SK-N-SH treated with all-trans-retinoic acid at 6 μM for 48 hours (cell line): ENCODE measurements at regions not wholly inside any gene's neighbourhood (a gene's known extent, or its start where the extent isn't known, plus 50 kb on each side); places are given as distances from the start of the nearest gene placed in this dataset.

ENCODE experiments used
- ATAC-seq: fragments of 200-7000 bp; cut with Tn5 transposase; 3 replicates; pipeline ENCODE4 v1.9.1; 2020; ENCODE audit warnings: mild to moderate bottlenecking, moderate library complexity
- ARNTL ChIP-seq: fragments of 450-650 bp; formaldehyde crosslinking; IDR thresholded peaks from 2 replicates; pipeline ENCODE4 v1.5.0; 2020; ENCODE audit warnings: low read depth, mild to moderate bottlenecking, moderate library complexity, borderline replicate concordance
- BACH2 ChIP-seq: fragments of 250-450 bp; sonication (Bioruptor Pico); IDR thresholded peaks from 2 replicates; pipeline ENCODE4 v1.9.0; 2021; ENCODE audit warnings: mild to moderate bottlenecking, borderline replicate concordance
- CSDC2 ChIP-seq: fragments of 250-450 bp; sonication (Bioruptor Pico); IDR thresholded peaks from 2 replicates; pipeline ENCODE4 v1.5.0; 2020; ENCODE audit warnings: mild to moderate bottlenecking, moderate library complexity
- GLIS3 ChIP-seq: fragments of 250-450 bp; sonication (Bioruptor Pico); IDR thresholded peaks from 2 replicates; pipeline ENCODE4 v1.5.0; 2020; ENCODE audit warnings: mild to moderate bottlenecking, moderate library complexity
- ISL1 ChIP-seq: fragments of 250-450 bp; sonication (Bioruptor Pico); IDR thresholded peaks from 2 replicates; pipeline ENCODE4 v2.1.2; 2022; ENCODE audit warnings: mild to moderate bottlenecking, moderate library complexity
- OSR1 ChIP-seq: fragments of 250-450 bp; sonication (Bioruptor Pico); IDR thresholded peaks from 2 replicates; pipeline ENCODE4 v1.8.0; 2022; ENCODE audit warnings: moderate library complexity, mild to moderate bottlenecking, inconsistent platforms
- PPARA ChIP-seq: fragments of 250-450 bp; sonication (Bioruptor Pico); IDR thresholded peaks from 2 replicates; pipeline ENCODE4 v1.5.0; 2020; ENCODE audit warnings: mild to moderate bottlenecking, borderline replicate concordance
- RARB ChIP-seq: fragments of 250-450 bp; sonication (Bioruptor Pico); IDR thresholded peaks from 2 replicates; pipeline ENCODE4 v1.8.0; 2021; ENCODE audit warnings: mild to moderate bottlenecking, moderate library complexity
- SNAI2 ChIP-seq: fragments of 250-450 bp; sonication (Bioruptor Pico); IDR thresholded peaks from 2 replicates; pipeline ENCODE4 v1.5.0; 2020; ENCODE audit warnings: mild to moderate bottlenecking, moderate library complexity
- TOX ChIP-seq: fragments of 250-450 bp; sonication (Bioruptor Pico); IDR thresholded peaks from 2 replicates; pipeline ENCODE4 v1.8.0; 2021; ENCODE audit warnings: mild to moderate bottlenecking, moderate library complexity, borderline replicate concordance
- ZC3H10 ChIP-seq: fragments of 250-450 bp; sonication (Bioruptor Pico); IDR thresholded peaks from 2 replicates; pipeline ENCODE4 v1.5.1; 2021; ENCODE audit warnings: mild to moderate bottlenecking, moderate library complexity
- ZFP3 ChIP-seq: fragments of 250-450 bp; sonication (Bioruptor Pico); IDR thresholded peaks from 2 replicates; pipeline ENCODE4 v1.5.0; 2020; ENCODE audit warnings: mild to moderate bottlenecking, moderate library complexity
- ZFP30 ChIP-seq: fragments of 450-650 bp; formaldehyde crosslinking; IDR thresholded peaks from 2 replicates; pipeline ENCODE4 v1.5.0; 2022; ENCODE audit warnings: mild to moderate bottlenecking, moderate library complexity
- ZNF565 ChIP-seq: fragments of 450-650 bp; formaldehyde crosslinking; conservative IDR thresholded peaks from 2 replicates; pipeline ENCODE4 v1.5.0; 2020; ENCODE audit warnings: low read depth, mild to moderate bottlenecking, moderate library complexity
- ZNF70 ChIP-seq: fragments of 450-650 bp; formaldehyde crosslinking; IDR thresholded peaks from 2 replicates; pipeline ENCODE4 v1.5.0; 2020; ENCODE audit warnings: mild to moderate bottlenecking, moderate library complexity
- ZNF8 ChIP-seq: fragments of 450-650 bp; formaldehyde crosslinking; IDR thresholded peaks from 2 replicates; pipeline ENCODE4 v1.5.0; 2020; ENCODE audit warnings: mild to moderate bottlenecking, moderate library complexity
- TF ChIP-seq, protein P1 (sequence below): fragments of 250-450 bp; sonication (Bioruptor Pico); IDR thresholded peaks from 2 replicates; pipeline ENCODE4 v1.5.0; 2020; ENCODE audit warnings: mild to moderate bottlenecking, moderate library complexity
- TF ChIP-seq, protein P2 (sequence below): fragments of 250-450 bp; sonication (Bioruptor Pico); IDR thresholded peaks from 2 replicates; pipeline ENCODE4 v1.5.1; 2021; ENCODE audit warnings: mild to moderate bottlenecking, moderate library complexity
- TF ChIP-seq, protein P3 (sequence below): fragments of 250-450 bp; sonication (Bioruptor Pico); IDR thresholded peaks from 2 replicates; pipeline ENCODE4 v1.5.1; 2020; ENCODE audit warnings: low read depth, mild to moderate bottlenecking, moderate library complexity
- TF ChIP-seq, protein P4 (sequence below): fragments of 250-450 bp; sonication (Bioruptor Pico); IDR thresholded peaks from 2 replicates; pipeline ENCODE4 v1.8.0; 2021; ENCODE audit warnings: low read depth, mild to moderate bottlenecking, moderate library complexity, borderline replicate concordance
- TF ChIP-seq, protein P5 (sequence below): fragments of 250-450 bp; sonication (Bioruptor Pico); IDR thresholded peaks from 2 replicates; pipeline ENCODE4 v1.8.0; 2020; ENCODE audit warnings: mild to moderate bottlenecking, moderate library complexity, borderline replicate concordance

DNA sequence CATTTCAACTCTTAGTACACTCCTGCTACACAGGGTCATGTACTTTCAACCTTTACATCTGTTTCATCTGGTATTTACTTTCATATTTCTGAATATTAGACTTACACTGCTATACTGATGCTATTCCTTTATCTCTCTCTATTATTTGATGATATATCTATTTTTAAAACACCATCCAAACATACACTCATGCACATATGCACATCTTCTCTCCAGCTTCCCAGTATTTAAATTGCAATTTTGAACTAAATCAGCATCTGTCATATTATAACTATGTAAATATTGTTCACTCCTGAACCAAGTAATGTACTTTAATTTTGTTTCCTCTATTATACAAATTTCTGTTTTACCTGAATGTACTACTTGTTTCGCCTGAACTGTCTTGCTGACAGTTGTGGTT lies 293.6 kb upstream of the FLRT2 start:
- no peak for ATAC-seq

DNA sequence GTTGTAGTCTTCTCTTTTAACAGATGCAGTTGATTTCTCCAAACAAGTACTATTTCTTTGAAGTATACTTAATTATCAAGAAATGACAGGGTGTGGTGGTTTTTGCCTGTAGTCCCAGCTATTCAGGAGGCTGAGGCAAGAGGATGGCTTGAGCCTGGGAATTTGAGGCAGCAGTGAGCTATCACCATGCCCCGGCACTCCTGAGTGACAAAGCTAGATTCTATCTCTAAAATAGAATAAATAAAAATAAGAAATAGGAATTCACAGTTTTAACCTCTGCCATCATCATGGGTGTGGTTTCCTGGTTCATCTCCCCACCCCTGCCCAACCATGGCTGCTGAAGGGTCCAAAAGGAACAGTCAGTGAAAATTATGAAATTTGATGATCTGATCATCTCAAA lies 290.2 kb upstream of the FLRT2 start:
- TF ChIP-seq, protein P1, sequence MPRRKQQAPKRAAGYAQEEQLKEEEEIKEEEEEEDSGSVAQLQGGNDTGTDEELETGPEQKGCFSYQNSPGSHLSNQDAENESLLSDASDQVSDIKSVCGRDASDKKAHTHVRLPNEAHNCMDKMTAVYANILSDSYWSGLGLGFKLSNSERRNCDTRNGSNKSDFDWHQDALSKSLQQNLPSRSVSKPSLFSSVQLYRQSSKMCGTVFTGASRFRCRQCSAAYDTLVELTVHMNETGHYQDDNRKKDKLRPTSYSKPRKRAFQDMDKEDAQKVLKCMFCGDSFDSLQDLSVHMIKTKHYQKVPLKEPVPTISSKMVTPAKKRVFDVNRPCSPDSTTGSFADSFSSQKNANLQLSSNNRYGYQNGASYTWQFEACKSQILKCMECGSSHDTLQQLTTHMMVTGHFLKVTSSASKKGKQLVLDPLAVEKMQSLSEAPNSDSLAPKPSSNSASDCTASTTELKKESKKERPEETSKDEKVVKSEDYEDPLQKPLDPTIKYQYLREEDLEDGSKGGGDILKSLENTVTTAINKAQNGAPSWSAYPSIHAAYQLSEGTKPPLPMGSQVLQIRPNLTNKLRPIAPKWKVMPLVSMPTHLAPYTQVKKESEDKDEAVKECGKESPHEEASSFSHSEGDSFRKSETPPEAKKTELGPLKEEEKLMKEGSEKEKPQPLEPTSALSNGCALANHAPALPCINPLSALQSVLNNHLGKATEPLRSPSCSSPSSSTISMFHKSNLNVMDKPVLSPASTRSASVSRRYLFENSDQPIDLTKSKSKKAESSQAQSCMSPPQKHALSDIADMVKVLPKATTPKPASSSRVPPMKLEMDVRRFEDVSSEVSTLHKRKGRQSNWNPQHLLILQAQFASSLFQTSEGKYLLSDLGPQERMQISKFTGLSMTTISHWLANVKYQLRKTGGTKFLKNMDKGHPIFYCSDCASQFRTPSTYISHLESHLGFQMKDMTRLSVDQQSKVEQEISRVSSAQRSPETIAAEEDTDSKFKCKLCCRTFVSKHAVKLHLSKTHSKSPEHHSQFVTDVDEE (CRISPR knock-in tag) = no peak
- ATAC-seq = no peak

More for the DNA sequence above, 293.6 kb upstream of the FLRT2 start:
- TF ChIP-seq ZC3H10 (CRISPR knock-in tag) (no peak), OSR1 (CRISPR knock-in tag) (no peak)

DNA sequence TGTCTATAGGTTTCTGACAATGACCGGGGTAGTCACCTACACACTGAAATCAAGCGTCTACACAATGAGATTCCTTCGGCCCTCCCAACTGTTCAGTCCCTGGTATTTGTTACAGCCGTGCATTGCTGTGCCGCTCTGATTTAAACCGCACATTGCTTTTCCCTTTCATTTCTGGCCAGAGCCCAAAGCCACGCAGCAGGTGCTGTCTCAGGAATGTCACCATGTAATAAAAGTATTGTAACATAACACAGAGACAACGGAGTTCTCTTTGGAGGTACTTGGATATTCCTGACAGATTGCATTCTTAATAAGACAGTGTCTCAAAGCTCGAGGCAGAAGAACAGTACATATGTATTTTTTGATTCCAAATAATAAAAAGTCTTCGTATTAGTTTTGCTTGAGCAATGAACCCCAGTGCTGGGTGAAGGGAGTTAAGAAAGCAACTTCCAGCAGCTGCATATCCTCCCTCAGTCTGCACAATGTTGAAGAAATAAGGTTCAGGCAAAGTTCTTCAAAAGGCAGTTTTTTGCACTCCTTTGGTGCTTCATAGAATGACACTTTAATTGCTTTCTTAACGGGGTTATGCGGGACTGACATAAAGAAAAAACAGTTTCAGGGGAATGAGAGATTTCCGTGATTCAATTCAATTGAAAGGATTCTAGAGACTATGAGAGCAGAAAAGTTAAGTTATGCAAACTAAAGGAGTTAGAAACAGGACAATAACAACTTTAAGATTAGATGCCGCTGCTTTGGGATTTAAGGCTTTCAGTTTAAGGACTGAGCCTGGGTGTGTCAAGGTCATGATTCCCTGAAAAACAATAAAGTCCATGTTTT lies 288.7 kb upstream of the FLRT2 start:
- TF ChIP-seq RARB (CRISPR knock-in tag) = no peak
- TF ChIP-seq, protein P2, sequence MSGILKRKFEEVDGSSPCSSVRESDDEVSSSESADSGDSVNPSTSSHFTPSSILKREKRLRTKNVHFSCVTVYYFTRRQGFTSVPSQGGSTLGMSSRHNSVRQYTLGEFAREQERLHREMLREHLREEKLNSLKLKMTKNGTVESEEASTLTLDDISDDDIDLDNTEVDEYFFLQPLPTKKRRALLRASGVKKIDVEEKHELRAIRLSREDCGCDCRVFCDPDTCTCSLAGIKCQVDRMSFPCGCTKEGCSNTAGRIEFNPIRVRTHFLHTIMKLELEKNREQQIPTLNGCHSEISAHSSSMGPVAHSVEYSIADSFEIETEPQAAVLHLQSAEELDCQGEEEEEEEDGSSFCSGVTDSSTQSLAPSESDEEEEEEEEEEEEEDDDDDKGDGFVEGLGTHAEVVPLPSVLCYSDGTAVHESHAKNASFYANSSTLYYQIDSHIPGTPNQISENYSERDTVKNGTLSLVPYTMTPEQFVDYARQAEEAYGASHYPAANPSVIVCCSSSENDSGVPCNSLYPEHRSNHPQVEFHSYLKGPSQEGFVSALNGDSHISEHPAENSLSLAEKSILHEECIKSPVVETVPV (CRISPR knock-in tag) = no peak
- TF ChIP-seq PPARA (CRISPR knock-in tag) = no peak
- TF ChIP-seq ARNTL = no peak
- TF ChIP-seq ZNF70 = no peak
- TF ChIP-seq TOX (CRISPR knock-in tag) = no peak
- no peak for TF ChIP-seq ZFP30
- TF ChIP-seq BACH2 = no peak
- TF ChIP-seq OSR1 (CRISPR knock-in tag) = no peak
- TF ChIP-seq, protein P3, sequence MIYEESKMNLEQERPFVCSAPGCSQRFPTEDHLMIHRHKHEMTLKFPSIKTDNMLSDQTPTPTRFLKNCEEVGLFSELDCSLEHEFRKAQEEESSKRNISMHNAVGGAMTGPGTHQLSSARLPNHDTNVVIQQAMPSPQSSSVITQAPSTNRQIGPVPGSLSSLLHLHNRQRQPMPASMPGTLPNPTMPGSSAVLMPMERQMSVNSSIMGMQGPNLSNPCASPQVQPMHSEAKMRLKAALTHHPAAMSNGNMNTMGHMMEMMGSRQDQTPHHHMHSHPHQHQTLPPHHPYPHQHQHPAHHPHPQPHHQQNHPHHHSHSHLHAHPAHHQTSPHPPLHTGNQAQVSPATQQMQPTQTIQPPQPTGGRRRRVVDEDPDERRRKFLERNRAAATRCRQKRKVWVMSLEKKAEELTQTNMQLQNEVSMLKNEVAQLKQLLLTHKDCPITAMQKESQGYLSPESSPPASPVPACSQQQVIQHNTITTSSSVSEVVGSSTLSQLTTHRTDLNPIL = no peak
- TF ChIP-seq, protein P4, sequence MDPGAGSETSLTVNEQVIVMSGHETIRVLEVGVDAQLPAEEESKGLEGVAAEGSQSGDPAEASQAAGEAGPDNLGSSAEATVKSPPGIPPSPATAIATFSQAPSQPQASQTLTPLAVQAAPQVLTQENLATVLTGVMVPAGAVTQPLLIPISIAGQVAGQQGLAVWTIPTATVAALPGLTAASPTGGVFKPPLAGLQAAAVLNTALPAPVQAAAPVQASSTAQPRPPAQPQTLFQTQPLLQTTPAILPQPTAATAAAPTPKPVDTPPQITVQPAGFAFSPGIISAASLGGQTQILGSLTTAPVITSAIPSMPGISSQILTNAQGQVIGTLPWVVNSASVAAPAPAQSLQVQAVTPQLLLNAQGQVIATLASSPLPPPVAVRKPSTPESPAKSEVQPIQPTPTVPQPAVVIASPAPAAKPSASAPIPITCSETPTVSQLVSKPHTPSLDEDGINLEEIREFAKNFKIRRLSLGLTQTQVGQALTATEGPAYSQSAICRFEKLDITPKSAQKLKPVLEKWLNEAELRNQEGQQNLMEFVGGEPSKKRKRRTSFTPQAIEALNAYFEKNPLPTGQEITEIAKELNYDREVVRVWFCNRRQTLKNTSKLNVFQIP (CRISPR knock-in tag) = no peak
- TF ChIP-seq GLIS3 (CRISPR knock-in tag) = no peak
- no peak for TF ChIP-seq ISL1 (CRISPR knock-in tag)
- TF ChIP-seq SNAI2 (CRISPR knock-in tag) = no peak
- no peak for TF ChIP-seq ZNF565 (CRISPR knock-in tag)
- no peak for TF ChIP-seq CSDC2 (CRISPR knock-in tag)
- no peak for TF ChIP-seq ZC3H10 (CRISPR knock-in tag)
- TF ChIP-seq ZNF8 = no peak
- ATAC-seq = peak; percentile 66

DNA sequence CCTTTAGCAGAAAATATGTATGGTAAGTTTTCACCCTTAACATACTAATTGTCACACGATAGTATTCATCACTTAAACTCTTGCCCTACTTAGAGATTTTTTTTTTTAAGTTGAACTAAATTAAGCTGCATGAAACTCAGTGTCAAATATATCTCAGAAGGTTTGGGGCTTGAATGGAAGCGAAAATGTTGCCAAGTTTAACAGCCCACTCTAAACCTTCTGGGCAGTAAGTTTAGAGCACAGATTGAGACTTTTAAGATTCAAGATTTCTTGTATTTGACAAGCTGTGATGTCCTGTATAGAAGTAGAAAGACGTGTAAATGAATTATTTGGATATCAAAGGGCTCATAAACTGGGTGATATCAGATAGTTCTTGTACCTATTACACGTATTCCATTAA lies 287.3 kb upstream of the FLRT2 start:
- TF ChIP-seq ZFP3 = no peak
- TF ChIP-seq ZNF70 = no peak
- TF ChIP-seq, protein P5, sequence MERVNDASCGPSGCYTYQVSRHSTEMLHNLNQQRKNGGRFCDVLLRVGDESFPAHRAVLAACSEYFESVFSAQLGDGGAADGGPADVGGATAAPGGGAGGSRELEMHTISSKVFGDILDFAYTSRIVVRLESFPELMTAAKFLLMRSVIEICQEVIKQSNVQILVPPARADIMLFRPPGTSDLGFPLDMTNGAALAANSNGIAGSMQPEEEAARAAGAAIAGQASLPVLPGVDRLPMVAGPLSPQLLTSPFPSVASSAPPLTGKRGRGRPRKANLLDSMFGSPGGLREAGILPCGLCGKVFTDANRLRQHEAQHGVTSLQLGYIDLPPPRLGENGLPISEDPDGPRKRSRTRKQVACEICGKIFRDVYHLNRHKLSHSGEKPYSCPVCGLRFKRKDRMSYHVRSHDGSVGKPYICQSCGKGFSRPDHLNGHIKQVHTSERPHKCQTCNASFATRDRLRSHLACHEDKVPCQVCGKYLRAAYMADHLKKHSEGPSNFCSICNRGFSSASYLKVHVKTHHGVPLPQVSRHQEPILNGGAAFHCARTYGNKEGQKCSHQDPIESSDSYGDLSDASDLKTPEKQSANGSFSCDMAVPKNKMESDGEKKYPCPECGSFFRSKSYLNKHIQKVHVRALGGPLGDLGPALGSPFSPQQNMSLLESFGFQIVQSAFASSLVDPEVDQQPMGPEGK (CRISPR knock-in tag) = no peak
- TF ChIP-seq, all 23 proteins: peak for 0
- no peak for ATAC-seq
